Endothelial cell of umbilical vein (primary cell): ENCODE measurements at regions not wholly inside any gene's neighbourhood (a gene's known extent, or its start where the extent isn't known, plus 50 kb on each side); places are given as distances from the start of the nearest gene placed in this dataset.

ENCODE experiments used
- BruUV-seq: library from RNA; stranded (reverse); fragments of 400-500 nt; replicated peaks from 2 replicates; lab custom pipeline; 2021; lab: Mats Ljungman, UMichigan
- CTCF ChIA-PET: fragments of 300-600, 350-600 bp; sonication (Branson Sonifier 250); formaldehyde crosslinking; loops from one replicate; lab custom pipeline; 2021; ENCODE audit warnings: antibody characterized with exemption, inconsistent platforms; lab: Charles Lee
- POLR2A ChIA-PET: fragments of 300-600, 350-600 bp; sonication (Branson Sonifier 250); formaldehyde crosslinking; loops from one replicate; lab custom pipeline; 2021; ENCODE audit warnings: antibody characterized with exemption, inconsistent platforms; lab: Charles Lee
- DNase-seq: peaks from one replicate; pipeline ENCODE4 v3.0.0-alpha.2; 2011; ENCODE audit warnings: low read depth, low spot score
- FAIRE-seq: peaks from 2 replicates; lab custom pipeline; 2011; peaks lifted over from hg19 to GRCh38; lab: Jason Lieb, UNC
- H2AFZ ChIP-seq: 2 replicates; pipeline ENCODE4 v1.6.0; 2012; ENCODE audit warnings: low read depth, low read length, control low read depth, inconsistent platforms
- H3K27ac ChIP-seq: 2 replicates; pipeline ENCODE4 v1.5.1; 2011; ENCODE audit warnings: low read depth, mild to moderate bottlenecking, control low read depth, low read length, moderate library complexity; ENCODE audit not compliant: insufficient read depth
- H3K27me3 ChIP-seq, 2 experiments: 2 replicates each; pipeline versions ENCODE4 v1.6.0 to v1.6.1; 2011; ENCODE audit warnings: low read length in 2 of 2, mixed read lengths in 1 of 2; ENCODE audit not compliant: control insufficient read depth in 2 of 2, insufficient read depth in 2 of 2
- H3K36me3 ChIP-seq, 2 experiments: 2 replicates in 1 of 2; 3 replicates in 1 of 2; pipeline ENCODE4 v1.5.1; 2011; ENCODE audit warnings: low read length in 2 of 2, mild to moderate bottlenecking in 1 of 2, moderate library complexity in 1 of 2; ENCODE audit not compliant: control insufficient read depth in 2 of 2, insufficient read depth in 2 of 2; ENCODE audit errors: extremely low read depth in 1 of 2
- H3K4me1 ChIP-seq: 3 replicates; pipeline ENCODE4 v1.5.1; 2011; ENCODE audit warnings: mild to moderate bottlenecking, low read length; ENCODE audit not compliant: control insufficient read depth, insufficient read depth; ENCODE audit errors: extremely low read depth
- H3K4me2 ChIP-seq: 2 replicates; pipeline ENCODE4 v1.6.1; 2011; ENCODE audit warnings: low read length, control low read depth, mixed read lengths; ENCODE audit not compliant: insufficient read depth
- H3K4me3 ChIP-seq, 3 experiments: fragments of 200-600 bp in 1 of 3; sonication (generic), shearing (Covaris generic) in 1 of 3; replicated peaks in 1 of 3; 2 replicates each; pipeline ENCODE4 v1.5.1; 2011 to 2016; ENCODE audit warnings: control low read depth in 3 of 3, low read length in 3 of 3, mild to moderate bottlenecking in 2 of 3, inconsistent platforms in 1 of 3, low read depth in 1 of 3, moderate library complexity in 1 of 3; ENCODE audit not compliant: insufficient read depth in 1 of 3
- H3K79me2 ChIP-seq: 2 replicates; pipeline ENCODE4 v1.6.0; 2012; ENCODE audit warnings: low read length, inconsistent platforms; ENCODE audit not compliant: control insufficient read depth, insufficient read depth
- H3K9ac ChIP-seq: replicated peaks from 2 replicates; pipeline ENCODE3; 2011; ENCODE audit warnings: low read length, control low read depth; ENCODE audit not compliant: insufficient read depth; ENCODE audit errors: extremely low read depth
- H3K9me1 ChIP-seq: replicated peaks from 3 replicates; pipeline ENCODE4 v1.6.0; 2011; ENCODE audit warnings: mild to moderate bottlenecking, low read length; ENCODE audit not compliant: control insufficient read depth, insufficient read depth; ENCODE audit errors: extremely low read depth
- H3K9me3 ChIP-seq: replicated peaks from 2 replicates; pipeline ENCODE4 v1.5.1; 2012; ENCODE audit warnings: low read length, inconsistent platforms; ENCODE audit not compliant: control insufficient read depth, insufficient read depth
- H4K20me1 ChIP-seq: replicated peaks from 2 replicates; pipeline ENCODE3; 2011; ENCODE audit warnings: mild to moderate bottlenecking, low read length; ENCODE audit not compliant: control insufficient read depth, insufficient read depth; ENCODE audit errors: extremely low read depth
- EZH2 ChIP-seq: IDR thresholded peaks from 2 replicates; pipeline ENCODE4 v1.6.1; 2012; ENCODE audit warnings: borderline replicate concordance, low read depth, mild to moderate bottlenecking, moderate library complexity, low read length, inconsistent platforms; ENCODE audit not compliant: severe bottlenecking
- FOS ChIP-seq: IDR thresholded peaks from 2 replicates; pipeline ENCODE4 v1.6.1; 2011; ENCODE audit warnings: mild to moderate bottlenecking, low read length, moderate library complexity, borderline replicate concordance; ENCODE audit not compliant: insufficient read depth
- GATA2 ChIP-seq: IDR thresholded peaks from 2 replicates; pipeline ENCODE4 v1.7.0; 2011; ENCODE audit warnings: low read depth, mild to moderate bottlenecking, moderate library complexity, mixed read lengths, low read length; ENCODE audit not compliant: insufficient read length, insufficient read depth
- JUN ChIP-seq: IDR thresholded peaks from 2 replicates; pipeline ENCODE4 v1.6.1; 2011; ENCODE audit warnings: borderline replicate concordance, low read depth; ENCODE audit not compliant: insufficient read length, insufficient read depth
- MYC ChIP-seq: IDR thresholded peaks from one replicate; pipeline ENCODE4 v1.6.1; 2011; ENCODE audit warnings: mild to moderate bottlenecking, low read depth, low read length
- POLR2A ChIP-seq: IDR thresholded peaks from 2 replicates; pipeline ENCODE4 v1.6.1; 2012; ENCODE audit warnings: low read depth, mild to moderate bottlenecking, control low read depth, low read length
- POLR2AphosphoS5 ChIP-seq: IDR thresholded peaks from 2 replicates; pipeline ENCODE4 v1.6.1; 2012; ENCODE audit warnings: low read depth, mild to moderate bottlenecking, control low read depth, low read length, moderate library complexity; ENCODE audit not compliant: insufficient read depth
- dilution Hi-C: fragments of 300-500 bp; cut with MboI; formaldehyde crosslinking; loops from one replicate; pipeline ENCODE4 v1.15.0; 2019; ENCODE audit warnings: low sequenced_read_pairs; ENCODE audit not compliant: extremely low pct_ligation_motif_present
- intact Hi-C: fragments of 100-400 bp; cut with micrococcal nuclease; formaldehyde crosslinking; loops from one replicate; pipeline ENCODE4 v1.10.0; 2022
- TF ChIP-seq, protein P1 (sequence below): IDR thresholded peaks from 2 replicates; pipeline ENCODE4 v1.6.1; 2011; ENCODE audit not compliant: insufficient read depth, insufficient read length
- TF ChIP-seq, protein P2 (sequence below), 2 donors: IDR thresholded peaks; 1 replicate in 1 of 2; 2 replicates in 1 of 2; pipeline ENCODE4 v1.5.1; 2011; ENCODE audit warnings: low read length in 2 of 2, mild to moderate bottlenecking in 2 of 2, moderate library complexity in 2 of 2, control low read depth in 1 of 2, inconsistent platforms in 1 of 2, low read depth in 1 of 2; ENCODE audit not compliant: insufficient read depth in 1 of 2; ENCODE audit errors: extremely low read depth in 1 of 2

DNA sequence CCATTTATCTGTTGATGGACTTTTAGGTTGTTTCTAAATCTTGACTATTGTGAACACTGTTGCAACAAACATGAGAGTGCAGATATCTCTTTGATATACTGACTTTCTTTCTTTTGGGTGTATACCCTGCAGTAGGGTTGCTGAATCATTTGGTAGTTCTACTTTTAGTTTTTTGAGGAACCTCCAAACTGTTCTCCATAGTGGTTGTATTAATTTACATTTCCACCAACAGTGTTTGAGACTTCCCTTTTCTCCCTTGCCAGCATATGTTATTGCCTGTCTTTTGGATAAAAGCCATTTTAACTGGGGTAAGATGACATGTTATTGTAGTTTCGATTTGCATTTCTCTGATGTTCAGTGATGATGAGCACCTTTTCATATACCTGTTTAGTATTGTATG lies 330.0 kb downstream of the DDX10 start:
- no peaks in the 10 kb centered on the region for H3K79me2 ChIP-seq
- dilution Hi-C loops, result no loop called here

More for the DNA sequence above, 330.0 kb downstream of the DDX10 start:
- H3K9me1 ChIP-seq, result no peaks in the 10 kb centered on the region
- no peaks in the 10 kb centered on the region for H3K27me3 ChIP-seq
- POLR2A ChIA-PET, result no interaction called here
- H4K20me1 ChIP-seq, result no peaks in the 10 kb centered on the region
- FAIRE-seq, result no peak
- CTCF ChIA-PET, result no interaction called here
- no peak overlapping the region for H3K4me2 ChIP-seq
- H3K27ac ChIP-seq, result no peak overlapping the region
- TF ChIP-seq, protein P1, sequence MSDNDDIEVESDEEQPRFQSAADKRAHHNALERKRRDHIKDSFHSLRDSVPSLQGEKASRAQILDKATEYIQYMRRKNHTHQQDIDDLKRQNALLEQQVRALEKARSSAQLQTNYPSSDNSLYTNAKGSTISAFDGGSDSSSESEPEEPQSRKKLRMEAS, result no peak
- no peak for TF ChIP-seq GATA2
- TF ChIP-seq POLR2A, result no peak
- no peak for TF ChIP-seq JUN
- no peak for TF ChIP-seq EZH2
- TF ChIP-seq, protein P2, sequence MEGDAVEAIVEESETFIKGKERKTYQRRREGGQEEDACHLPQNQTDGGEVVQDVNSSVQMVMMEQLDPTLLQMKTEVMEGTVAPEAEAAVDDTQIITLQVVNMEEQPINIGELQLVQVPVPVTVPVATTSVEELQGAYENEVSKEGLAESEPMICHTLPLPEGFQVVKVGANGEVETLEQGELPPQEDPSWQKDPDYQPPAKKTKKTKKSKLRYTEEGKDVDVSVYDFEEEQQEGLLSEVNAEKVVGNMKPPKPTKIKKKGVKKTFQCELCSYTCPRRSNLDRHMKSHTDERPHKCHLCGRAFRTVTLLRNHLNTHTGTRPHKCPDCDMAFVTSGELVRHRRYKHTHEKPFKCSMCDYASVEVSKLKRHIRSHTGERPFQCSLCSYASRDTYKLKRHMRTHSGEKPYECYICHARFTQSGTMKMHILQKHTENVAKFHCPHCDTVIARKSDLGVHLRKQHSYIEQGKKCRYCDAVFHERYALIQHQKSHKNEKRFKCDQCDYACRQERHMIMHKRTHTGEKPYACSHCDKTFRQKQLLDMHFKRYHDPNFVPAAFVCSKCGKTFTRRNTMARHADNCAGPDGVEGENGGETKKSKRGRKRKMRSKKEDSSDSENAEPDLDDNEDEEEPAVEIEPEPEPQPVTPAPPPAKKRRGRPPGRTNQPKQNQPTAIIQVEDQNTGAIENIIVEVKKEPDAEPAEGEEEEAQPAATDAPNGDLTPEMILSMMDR (IDR thresholded peaks at IDR 0.05; ENCODE audit: extremely low read depth in 1 of 2, insufficient read depth in 1 of 2, low read depth in 1 of 2, low read length in 2 of 2), result no peak
- no peak for TF ChIP-seq FOS
- no peak for TF ChIP-seq POLR2AphosphoS5
- TF ChIP-seq MYC, result no peak
- intact Hi-C loops, result no loop called here
- H3K4me1 ChIP-seq, result no peaks in the 10 kb centered on the region
- DNase-seq, result no peak
- H3K9ac ChIP-seq, result no peak overlapping the region
- H3K4me3 ChIP-seq, result no peak overlapping the region
- BruUV-seq, result no TSS peak
- H2AFZ ChIP-seq, result no peak overlapping the region
- H3K36me3 ChIP-seq, result no peaks in the 10 kb centered on the region
- H3K9me3 ChIP-seq, result no peaks in the 10 kb centered on the region
